KMS-11 (cell line): ENCODE measurements at regions not wholly inside any gene's neighbourhood (a gene's known extent, or its start where the extent isn't known, plus 50 kb on each side); places are given as distances from the start of the nearest gene placed in this dataset.

ENCODE experiments used
- H2AFZ ChIP-seq: fragments of 200-600 bp; sonication (generic); 2 replicates; pipeline ENCODE4 v1.6.1; 2016; ENCODE audit warnings: antibody characterized with exemption, mixed run types, low read depth
- H3K27ac ChIP-seq: fragments of 200-600 bp; sonication (generic); 2 replicates; pipeline ENCODE4 v1.6.1; 2016; ENCODE audit warnings: mild to moderate bottlenecking, mixed run types
- H3K27me3 ChIP-seq: fragments of 200-600 bp; sonication (generic); 2 replicates; pipeline ENCODE4 v1.6.1; 2017; ENCODE audit warnings: mild to moderate bottlenecking, low read depth, mixed run types, moderate library complexity; ENCODE audit not compliant: insufficient read depth
- H3K36me3 ChIP-seq: fragments of 200-600 bp; sonication (generic); 2 replicates; pipeline ENCODE4 v1.6.1; 2017; ENCODE audit warnings: mild to moderate bottlenecking, mixed run types; ENCODE audit not compliant: insufficient read depth
- H3K4me1 ChIP-seq: fragments of 200-600 bp; sonication (generic); 2 replicates; pipeline ENCODE4 v1.6.1; 2016; ENCODE audit warnings: mild to moderate bottlenecking, low read depth, mixed run types; ENCODE audit not compliant: poor library complexity, severe bottlenecking
- H3K4me2 ChIP-seq: fragments of 200-600 bp; sonication (generic); 2 replicates; pipeline ENCODE4 v1.7.0; 2016; ENCODE audit warnings: mild to moderate bottlenecking, mixed run types
- H3K4me3 ChIP-seq: fragments of 200-600 bp; sonication (generic); IDR thresholded peaks from 2 replicates; pipeline ENCODE4 v1.6.1; 2017; ENCODE audit warnings: low read depth, low read length, mixed read lengths; ENCODE audit not compliant: insufficient read depth
- H3K79me2 ChIP-seq: fragments of 200-600 bp; sonication (generic); 2 replicates; pipeline ENCODE4 v1.6.1; 2016; ENCODE audit warnings: low read depth, mixed run types; ENCODE audit not compliant: insufficient read depth
- H3K9ac ChIP-seq: fragments of 200-600 bp; sonication (generic); 2 replicates; pipeline ENCODE4 v1.6.1; 2016; ENCODE audit warnings: mild to moderate bottlenecking, mixed run types
- H4K20me1 ChIP-seq: fragments of 200-600 bp; sonication (generic); 2 replicates; pipeline ENCODE4 v1.6.1; 2016; ENCODE audit warnings: mild to moderate bottlenecking, mixed run types; ENCODE audit not compliant: insufficient read depth
- TF ChIP-seq, protein P1 (sequence below): fragments of 200-600 bp; sonication (generic); conservative IDR thresholded peaks from 2 replicates; pipeline ENCODE4 v1.6.1; 2017; ENCODE audit warnings: low read depth, mild to moderate bottlenecking, antibody characterized with exemption, low read length, moderate library complexity, mixed read lengths

DNA sequence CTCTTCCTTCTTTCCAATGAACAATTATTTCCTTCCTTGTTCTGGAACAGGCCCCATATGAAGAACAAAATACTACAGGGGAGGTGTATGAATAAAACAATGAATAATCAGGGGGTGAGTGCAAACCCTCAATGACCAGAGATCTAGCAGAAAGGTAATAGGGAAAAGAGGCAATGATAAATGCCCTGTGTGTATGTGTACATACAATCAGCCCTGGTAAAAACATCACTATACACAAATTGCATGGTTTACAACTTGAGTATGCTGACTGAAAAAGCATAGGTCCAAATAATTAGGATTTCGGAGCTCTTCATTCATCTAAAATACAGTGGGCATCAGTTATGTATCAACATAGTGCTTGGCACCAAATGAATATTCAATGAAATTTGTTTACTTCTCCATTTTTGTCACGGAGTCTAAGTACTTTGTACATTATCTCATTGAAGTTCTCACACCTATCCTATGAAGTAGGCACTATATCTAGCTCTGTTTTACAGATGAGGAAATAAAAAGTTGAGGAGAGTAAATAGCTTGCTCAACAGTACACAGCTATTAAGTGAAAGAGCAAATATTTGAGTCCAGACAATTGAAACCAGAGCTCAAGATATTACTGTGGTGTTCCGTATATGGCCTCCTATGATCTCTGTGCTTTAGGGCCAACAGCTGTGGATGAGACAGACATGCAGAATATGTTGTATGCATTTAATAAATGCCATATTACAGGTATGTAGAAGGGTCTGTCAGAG, 1065.4 kb downstream of the SORCS3 start:
- H3K9ac ChIP-seq = no peak overlapping the region

DNA sequence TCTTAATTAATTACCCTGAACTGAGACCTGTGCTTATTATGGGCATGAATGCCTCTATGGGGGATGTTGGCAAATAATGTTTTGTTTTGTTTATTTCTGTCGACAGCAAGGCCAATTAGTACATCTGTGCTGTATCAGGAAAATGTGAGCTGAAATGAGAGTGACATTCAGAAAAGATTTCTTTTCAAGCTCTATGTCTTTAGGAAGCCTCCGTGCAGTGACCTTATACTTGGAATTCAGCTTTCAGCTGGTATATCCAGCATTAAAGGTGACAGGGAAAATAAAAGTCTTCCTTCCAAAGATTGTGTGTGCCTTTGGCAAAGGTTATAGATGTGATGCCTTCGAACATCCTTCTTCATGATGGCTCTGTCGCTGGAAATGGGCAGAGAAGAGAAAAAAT, 1061.1 kb downstream of the SORCS3 start:
- H2AFZ ChIP-seq = no peak overlapping the region
- H3K79me2 ChIP-seq = no peaks in the 10 kb centered on the region
- no peaks in the 10 kb centered on the region for H3K4me1 ChIP-seq
- H3K9ac ChIP-seq = no peak overlapping the region
- H4K20me1 ChIP-seq = no peaks in the 10 kb centered on the region
- H3K27me3 ChIP-seq = no peaks in the 10 kb centered on the region
- no peak overlapping the region for H3K27ac ChIP-seq
- no peak overlapping the region for H3K4me2 ChIP-seq
- no peaks in the 10 kb centered on the region for H3K36me3 ChIP-seq
- TF ChIP-seq, protein P1, sequence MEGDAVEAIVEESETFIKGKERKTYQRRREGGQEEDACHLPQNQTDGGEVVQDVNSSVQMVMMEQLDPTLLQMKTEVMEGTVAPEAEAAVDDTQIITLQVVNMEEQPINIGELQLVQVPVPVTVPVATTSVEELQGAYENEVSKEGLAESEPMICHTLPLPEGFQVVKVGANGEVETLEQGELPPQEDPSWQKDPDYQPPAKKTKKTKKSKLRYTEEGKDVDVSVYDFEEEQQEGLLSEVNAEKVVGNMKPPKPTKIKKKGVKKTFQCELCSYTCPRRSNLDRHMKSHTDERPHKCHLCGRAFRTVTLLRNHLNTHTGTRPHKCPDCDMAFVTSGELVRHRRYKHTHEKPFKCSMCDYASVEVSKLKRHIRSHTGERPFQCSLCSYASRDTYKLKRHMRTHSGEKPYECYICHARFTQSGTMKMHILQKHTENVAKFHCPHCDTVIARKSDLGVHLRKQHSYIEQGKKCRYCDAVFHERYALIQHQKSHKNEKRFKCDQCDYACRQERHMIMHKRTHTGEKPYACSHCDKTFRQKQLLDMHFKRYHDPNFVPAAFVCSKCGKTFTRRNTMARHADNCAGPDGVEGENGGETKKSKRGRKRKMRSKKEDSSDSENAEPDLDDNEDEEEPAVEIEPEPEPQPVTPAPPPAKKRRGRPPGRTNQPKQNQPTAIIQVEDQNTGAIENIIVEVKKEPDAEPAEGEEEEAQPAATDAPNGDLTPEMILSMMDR = no peak
- H3K4me3 ChIP-seq = no peak overlapping the region

More for the DNA sequence above, 1065.4 kb downstream of the SORCS3 start:
- Histone ChIP-seq H3K27ac (no peak overlapping the region), H3K4me1 (no peaks in the 10 kb centered on the region), H4K20me1 (no peaks in the 10 kb centered on the region), H3K4me2 (no peak overlapping the region), H3K36me3 (no peaks in the 10 kb centered on the region), H2AFZ (no peak overlapping the region), H3K4me3 (no peak overlapping the region), H3K27me3 (no peaks in the 10 kb centered on the region), H3K79me2 (no peaks in the 10 kb centered on the region)
- TF ChIP-seq, protein P1 = no peak

DNA sequence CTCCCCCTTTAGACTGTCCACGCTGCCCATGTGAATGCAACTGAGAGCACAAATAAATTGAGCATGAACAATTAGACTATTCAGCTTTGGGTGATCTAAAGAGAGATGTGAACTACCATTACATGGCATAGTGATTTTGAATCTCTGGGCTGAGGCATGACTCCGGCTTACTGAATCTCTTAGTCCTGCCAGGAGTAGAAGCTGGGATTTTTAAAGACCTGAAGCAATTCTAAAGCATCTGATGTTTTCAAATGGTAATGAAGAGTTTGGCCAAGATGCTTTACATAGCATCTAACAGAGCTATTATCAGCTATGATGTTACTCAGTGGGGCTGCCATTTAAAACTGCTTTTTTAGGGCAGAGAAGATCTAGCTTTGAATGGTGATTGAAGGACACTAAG, 1059.1 kb downstream of the SORCS3 start:
- Histone ChIP-seq H4K20me1 (no peaks in the 10 kb centered on the region), H3K4me3 (no peak overlapping the region), H3K4me2 (no peak overlapping the region), H3K27me3 (no peaks in the 10 kb centered on the region), H3K9ac (no peak overlapping the region), H3K79me2 (no peaks in the 10 kb centered on the region), H3K36me3 (no peaks in the 10 kb centered on the region), H3K27ac (no peak overlapping the region), H2AFZ (no peak overlapping the region), H3K4me1 (no peaks in the 10 kb centered on the region)
- TF ChIP-seq, protein P1 = no peak

DNA sequence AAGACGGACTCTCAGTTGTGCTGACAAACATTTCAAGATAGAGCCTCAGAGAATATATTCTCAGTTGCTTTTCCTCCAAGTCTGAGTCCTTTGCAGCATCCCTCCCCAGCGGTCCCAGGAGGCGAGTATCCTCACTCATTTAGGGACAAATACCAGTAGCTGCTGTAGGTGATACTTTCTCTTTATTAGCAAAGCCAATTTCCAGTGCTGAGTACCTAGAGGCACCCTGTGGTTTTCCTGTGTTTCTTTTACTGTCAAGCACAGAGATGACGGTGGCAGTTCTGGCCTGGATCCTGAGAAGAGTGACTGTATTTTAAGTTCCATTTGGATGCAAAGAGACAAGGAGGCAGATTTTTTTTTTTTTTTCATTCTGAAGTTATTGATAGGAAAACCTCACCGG, 1058.4 kb downstream of the SORCS3 start:
- Histone ChIP-seq H3K9ac (no peak overlapping the region), H4K20me1 (no peaks in the 10 kb centered on the region), H3K4me1 (no peaks in the 10 kb centered on the region), H3K27me3 (no peaks in the 10 kb centered on the region), H3K36me3 (no peaks in the 10 kb centered on the region), H2AFZ (no peak overlapping the region), H3K27ac (no peak overlapping the region), H3K4me3 (no peak overlapping the region), H3K4me2 (no peak overlapping the region), H3K79me2 (no peaks in the 10 kb centered on the region)
- TF ChIP-seq, protein P1 = no peak
